SHP77 (cell line): ENCODE measurements at regions not wholly inside any gene's neighbourhood (a gene's known extent, or its start where the extent isn't known, plus 50 kb on each side); places are given as distances from the start of the nearest gene placed in this dataset.
"Not testable (repeated sequence)": the region's sequence is repeated elsewhere in the genome, so short reads cannot be mapped to it uniquely, and the experiment has no call there.

Experiments used
- DNase-seq, 2 experiments: peaks; one replicate each; lab custom pipeline; 2025; lab: John Stamatoyannopoulos, UW

DNA sequence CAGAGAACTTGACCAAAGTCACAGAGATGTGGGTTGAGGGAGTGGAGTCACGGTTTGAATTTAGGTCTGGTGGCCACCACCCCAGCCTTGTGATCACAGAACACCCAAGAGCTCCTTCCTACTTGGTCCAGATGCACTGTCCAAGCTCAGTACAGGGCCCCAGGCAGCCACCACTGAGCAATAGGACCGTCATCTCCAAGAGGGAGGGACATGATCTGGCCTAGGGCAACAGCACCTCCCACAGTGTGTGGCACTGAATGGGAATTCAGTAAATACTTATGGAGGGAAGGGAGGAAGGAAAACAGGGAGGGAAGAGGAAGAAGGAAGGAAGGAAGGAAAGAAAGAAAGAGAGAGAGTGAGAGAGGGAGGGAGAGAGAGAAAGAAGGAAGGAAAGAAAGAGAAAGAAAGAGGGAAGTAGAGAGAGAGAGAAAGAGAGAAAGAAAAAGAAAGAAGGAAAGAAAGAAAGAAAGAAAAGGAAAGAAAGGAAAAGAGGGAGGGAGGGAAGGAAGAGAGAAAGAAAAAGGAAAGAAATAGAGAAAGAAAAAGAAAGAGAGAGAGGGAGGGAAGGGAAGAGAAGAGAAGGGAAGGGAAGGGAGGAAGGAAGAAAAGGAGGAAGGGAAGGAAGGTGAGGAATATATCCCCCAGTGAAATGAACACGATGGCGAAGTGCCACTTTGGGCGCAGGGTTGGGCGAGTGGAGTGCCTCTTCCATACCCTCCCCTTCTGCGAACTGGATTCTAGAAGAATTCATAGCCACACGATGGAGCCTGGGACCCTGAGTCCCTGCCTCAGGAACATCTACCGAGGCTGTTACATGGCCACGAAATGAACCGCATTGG lies 243.7 kb downstream of the TFAP2C start:
- no peak for DNase-seq

GRCh38 chr20:56873836-56874235 lies 244.7 kb downstream of the TFAP2C start:
- no peak for DNase-seq

GRCh38 chr20:56875052-56875659 lies 246.1 kb downstream of the TFAP2C start:
- no peak for DNase-seq

DNA sequence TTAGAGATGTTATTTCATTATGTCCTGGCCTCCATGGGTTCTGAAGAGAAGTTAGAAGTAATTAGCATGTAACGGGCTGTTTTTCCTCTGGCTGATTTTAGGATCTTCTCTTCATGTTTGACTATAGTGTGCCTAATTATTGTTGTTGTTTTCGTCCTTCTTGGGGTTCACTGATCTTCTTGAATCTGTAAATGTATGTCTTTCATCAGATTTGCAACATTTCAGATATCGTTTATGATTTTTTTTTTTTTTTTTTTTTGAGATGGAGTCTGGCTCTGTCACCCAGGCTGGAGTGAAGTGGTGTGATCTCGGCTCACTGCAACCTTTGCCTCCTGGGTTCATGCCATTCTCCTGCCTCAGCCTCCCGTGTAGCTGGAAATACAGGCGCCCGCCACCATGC lies 246.7 kb downstream of the TFAP2C start:
- DNase-seq, result no peak

- no peak for DNase-seq
Measured at GRCh38 chr20:56885521-56885920, 256.4 kb downstream of the TFAP2C start.

- no peak for DNase-seq
Measured at GRCh38 chr20:56890011-56890410, 260.9 kb downstream of the TFAP2C start.

DNA sequence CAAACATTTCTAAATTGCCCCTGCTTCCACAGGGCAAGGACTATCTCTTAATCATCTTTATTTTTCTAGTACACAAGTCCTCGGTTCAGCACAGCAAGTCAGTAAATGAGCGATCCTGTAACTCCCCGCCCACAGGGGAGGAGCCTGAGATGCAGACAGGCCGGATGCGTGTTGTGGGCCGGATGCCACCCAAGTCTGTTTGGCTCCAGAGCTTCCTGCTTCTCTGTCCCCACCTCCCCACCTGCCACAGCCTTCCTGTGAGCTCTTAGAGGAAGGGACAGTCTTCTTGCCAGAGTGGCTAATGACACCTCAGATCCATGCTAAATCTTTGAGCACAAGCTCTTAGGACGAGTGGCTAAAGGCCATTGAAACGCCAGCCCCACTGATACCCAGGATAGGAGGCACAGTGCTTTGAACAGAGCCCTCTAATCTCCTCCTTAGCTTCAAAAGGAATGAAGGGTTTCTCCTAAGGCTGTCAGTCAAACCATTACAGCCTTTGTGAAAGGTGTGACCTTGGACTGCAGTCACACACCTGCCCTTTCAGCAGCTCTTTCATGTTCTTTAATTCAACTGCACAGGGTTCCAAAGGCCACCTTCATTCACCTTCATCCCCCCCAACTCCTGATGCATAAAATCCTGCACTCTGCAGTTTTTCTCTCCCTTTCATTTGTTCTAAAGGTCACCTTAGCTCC lies 264.3 kb downstream of the TFAP2C start:
- DNase-seq, result no peak

- no peak for DNase-seq
Measured at GRCh38 chr20:56896447-56896846, 267.3 kb downstream of the TFAP2C start.

- no peak for DNase-seq
Measured at GRCh38 chr20:56897318-56897957, 268.3 kb downstream of the TFAP2C start.

DNA sequence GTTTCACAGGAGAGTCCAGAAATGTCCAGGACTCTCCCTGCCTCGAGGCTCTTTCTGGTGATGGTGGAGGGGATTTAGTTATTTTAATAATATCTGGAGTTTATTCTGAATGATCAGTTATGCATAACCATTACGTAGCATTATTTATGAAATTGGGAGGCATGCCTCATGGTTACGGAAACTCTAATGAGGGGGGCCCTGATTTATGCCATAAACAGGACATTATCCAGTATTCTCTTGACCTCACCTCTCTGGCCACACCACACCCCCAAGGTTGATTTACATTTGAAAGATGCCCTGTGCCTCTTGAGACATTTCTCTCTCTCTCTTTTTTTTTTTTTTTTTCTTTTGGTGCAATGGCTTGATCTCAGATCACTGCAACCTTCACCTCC lies 268.8 kb downstream of the TFAP2C start:
- DNase-seq, result no peak

DNA sequence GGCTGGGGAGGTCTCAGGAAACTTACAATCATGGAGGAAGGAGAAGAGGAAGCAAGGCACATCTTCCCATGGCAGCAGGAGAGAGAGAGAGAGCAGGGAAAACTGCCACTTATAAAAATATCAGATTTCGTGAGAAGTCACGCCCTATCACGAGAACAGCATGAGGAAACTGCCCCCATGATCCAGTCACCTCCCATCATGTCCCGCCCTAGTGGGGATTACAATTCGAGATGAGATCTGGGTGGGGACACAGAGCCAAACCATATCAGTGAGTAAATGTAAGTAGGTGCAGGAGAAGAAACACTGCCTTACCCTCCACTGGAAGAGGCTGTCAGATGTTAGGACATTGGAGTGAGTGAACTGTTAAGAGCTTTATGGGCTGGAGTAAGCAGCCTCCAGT lies 270.4 kb downstream of the TFAP2C start:
- no peak for DNase-seq

DNA sequence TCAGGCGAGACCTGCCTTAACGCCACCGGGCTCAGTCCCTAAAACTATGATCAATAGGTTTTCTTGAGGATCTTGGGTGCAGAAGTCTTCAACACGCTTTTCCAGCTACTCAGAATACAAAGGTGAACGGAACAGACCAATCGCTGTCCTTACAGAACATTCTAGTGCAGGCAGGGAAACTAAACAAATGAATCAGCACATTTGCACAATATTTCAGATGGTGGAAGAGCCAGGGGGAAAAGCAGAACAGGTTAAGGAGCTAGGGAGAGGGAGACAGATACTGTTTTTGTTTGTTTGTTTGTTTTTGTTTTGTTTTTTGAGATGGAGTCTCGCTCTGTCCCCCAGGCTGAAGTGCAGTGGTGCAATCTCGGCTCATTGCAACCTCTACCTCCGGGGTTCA lies 271.1 kb downstream of the TFAP2C start:
- no peak for DNase-seq

GRCh38 chr20:56903421-56903820 lies 274.3 kb downstream of the TFAP2C start:
- DNase-seq, result no peak

DNA sequence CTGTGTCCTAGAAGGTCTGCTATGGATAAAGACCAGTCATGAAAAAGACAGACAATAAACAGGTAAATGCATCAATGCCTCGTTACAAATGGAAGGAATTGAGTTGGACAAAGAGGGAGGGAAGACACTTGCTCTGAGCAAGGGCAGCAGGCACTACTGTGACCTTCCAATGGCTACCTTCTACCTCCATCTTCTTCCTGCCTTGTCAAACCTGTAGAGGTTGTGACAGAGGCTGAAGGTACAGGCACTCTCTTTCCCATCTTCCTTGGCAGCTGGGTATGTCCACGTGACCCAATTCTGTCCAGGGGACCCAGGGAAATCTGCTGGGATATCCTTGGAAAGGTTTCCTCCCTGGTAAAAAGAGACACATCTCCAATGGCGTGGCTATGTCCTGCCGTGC lies 274.8 kb downstream of the TFAP2C start:
- DNase-seq, result no peak

- DNase-seq, result no peak
Measured at GRCh38 chr20:56909918-56910714, 281.0 kb downstream of the TFAP2C start.

GRCh38 chr20:56911946-56912345 lies 282.8 kb downstream of the TFAP2C start:
- no peak for DNase-seq

GRCh38 chr20:56914532-56914931 lies 285.4 kb downstream of the TFAP2C start:
- DNase-seq, result no peak

DNA sequence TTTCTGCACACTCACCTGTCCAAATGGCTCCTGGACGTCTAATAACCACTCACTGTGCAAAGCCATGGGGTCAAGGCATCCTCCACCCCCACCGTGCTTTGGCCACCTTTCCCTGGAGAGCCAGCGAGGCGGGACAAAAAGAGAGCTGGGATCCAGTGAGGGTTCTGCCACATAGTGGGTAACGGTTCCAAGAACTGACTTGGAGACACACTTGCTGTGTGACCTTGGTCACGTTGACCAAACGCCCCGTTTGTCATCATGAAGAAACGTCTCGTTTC lies 287.2 kb downstream of the TFAP2C start:
- no peak for DNase-seq

DNA sequence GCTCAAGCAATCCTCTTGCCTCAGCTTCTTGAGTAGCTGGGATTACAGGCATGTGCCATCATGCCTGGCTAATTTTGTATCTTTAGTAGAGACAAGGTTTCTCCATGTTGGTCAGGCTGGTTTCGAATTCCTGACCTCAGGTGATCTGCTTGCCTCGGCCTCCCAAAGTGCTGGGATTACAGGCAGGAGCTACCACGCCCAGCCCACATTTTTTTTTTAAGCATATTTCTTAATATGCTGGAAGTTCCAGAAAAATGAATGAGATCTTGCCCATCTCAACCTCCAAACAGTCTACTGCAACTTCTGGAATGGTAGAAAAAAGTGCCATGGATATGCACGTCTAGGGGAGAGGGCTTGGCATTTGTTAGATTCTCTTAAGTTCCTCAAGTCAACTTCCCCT lies 290.9 kb downstream of the TFAP2C start:
- DNase-seq, result not testable (repeated sequence)

DNA sequence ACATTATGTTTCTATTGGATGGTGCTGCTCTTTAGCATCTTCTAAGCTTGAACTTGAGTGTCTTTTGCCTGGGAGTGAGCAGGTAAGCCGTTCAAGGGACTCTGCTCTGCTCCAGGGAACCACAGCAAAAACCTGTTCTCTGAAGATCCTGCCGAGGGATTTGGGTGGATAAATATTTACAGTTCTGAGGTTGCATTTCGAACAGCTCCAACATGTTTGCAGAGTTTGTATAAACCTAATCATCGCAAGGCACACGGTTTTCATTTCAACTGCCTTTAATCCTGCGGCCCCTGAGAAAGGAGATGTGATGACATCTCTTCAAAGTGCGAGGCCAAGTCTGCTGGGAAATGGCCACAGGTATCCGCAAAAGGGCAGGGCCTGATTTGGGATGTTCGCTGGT lies 293.4 kb downstream of the TFAP2C start:
- no peak for DNase-seq

- DNase-seq, result no peak
Measured at GRCh38 chr20:56924292-56925081, 295.4 kb downstream of the TFAP2C start.
